HG03378 (cell line): ENCODE measurements at regions not wholly inside any gene's neighbourhood (a gene's known extent, or its start where the extent isn't known, plus 50 kb on each side); places are given as distances from the start of the nearest gene placed in this dataset.
"Not testable (repeated sequence)": the region's sequence is repeated elsewhere in the genome, so short reads cannot be mapped to it uniquely, and the experiment has no call there.

Experiments used
- ATAC-seq: cut with Tn5 transposase; IDR thresholded peaks from one replicate; pipeline ENCODE4 v1.9.1; 2021; ENCODE audit warnings: mild to moderate bottlenecking, moderate library complexity; ENCODE audit not compliant: unreplicated experiment

GRCh38 chr14:57150449-57150848 is 118.3 kb downstream of the EXOC5 start:
- ATAC-seq = no peak

- no peak for ATAC-seq
Observed at GRCh38 chr14:57139173-57139572, 129.5 kb downstream of the EXOC5 start.

GRCh38 chr14:57136669-57137328 is 131.9 kb downstream of the EXOC5 start:
- no peak for ATAC-seq

DNA sequence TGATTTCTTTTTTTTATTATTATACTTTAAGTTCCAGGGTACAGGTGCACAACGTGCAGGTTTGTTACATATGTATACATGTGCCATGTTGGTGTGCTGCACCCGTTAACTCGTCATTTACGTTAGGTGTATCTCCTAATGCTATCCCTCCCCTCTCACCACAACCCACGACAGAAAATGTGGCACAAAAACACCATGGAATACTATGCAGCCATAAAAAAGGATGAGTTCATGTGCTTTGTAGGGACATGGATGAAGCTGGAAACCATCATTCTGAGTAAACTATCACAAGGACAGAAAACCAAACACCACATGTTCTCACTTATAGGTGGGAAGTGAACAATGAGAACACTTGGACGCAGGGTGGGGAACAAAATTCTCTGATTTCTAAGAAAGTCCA is 140.9 kb downstream of the EXOC5 start:
- ATAC-seq = not testable (repeated sequence)

- no peak for ATAC-seq
Observed at GRCh38 chr14:57122129-57122528, 146.6 kb downstream of the EXOC5 start.

DNA sequence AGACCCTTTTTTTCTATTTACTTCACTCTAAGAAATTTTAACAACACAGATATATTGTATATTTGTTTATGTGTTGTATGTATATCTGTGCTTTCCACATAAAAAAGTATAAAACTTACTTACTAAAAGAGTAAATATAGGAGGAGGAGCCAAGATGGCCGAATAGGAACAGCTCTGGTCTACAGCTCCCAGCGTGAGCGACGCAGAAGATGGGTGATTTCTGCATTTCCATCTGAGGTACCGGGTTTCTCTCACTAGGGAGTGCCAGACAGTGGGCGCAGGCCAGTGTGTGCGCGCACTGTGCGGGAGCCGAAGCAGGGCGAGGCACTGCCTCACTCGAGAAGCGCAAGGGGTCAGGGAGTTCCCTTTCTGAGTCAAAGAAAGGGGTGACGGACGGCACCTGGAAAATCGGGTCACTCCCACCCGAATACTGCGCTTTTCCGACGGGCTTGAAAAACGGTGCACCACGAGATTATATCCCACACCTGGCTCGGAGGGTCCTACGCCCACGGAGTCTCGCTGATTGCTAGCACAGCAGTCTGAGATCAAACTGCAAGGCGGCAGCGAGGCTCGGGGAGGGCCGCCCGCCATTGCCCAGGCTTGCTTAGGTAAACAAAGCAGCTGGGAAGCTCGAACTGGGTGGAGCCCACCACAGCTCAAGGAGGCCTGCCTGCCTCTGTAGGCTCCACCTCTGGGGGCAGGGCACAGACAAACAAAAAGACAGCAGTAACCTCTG is 156.5 kb downstream of the EXOC5 start:
- not testable (repeated sequence) for ATAC-seq

DNA sequence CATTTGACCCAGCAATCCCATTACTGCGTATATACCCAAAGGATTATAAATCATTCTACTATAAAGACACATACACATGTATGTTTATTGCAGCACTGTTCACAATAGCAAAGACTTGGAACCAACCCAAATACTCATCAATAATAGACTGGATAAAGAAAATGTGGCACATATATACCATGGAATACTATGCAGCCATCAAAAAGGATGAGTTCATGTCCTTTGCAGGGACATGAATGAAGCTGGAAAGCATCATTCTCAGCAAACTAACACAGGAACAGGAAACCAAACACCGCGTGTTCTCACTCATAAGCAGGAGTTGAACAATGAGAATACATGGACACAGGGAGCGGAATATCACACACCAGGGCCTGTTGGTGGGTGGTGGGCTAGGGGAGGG is 158.3 kb downstream of the EXOC5 start:
- ATAC-seq = not testable (repeated sequence)

DNA sequence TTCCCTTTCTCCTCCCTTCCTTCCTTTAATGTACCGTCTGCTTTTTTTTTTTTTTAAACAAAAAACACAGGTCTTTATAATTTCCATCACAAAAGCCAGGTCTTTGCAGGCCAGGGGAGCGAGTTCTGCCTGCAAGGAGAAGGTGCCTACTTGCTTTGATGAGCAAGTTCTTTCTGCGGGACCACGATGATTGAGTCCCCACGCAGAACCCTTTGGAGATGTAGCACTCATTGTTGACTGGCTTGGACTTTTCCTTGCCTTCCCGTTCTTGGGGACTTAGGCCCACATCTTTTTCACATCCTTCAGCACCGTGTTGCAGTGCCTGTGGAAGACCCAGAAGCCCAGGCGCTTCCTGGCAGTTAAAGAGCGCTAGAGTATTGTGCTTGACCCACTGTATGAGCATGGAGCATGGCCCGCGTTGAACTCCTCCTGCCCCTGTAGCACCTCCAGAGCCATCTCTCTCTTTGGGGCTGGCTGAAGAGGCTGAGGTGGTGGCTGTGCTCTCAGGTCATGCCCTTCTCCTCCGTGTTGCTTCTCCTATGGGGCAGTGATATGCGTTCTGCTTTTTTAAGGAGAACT is 177.6 kb downstream of the EXOC5 start:
- no peak for ATAC-seq

DNA sequence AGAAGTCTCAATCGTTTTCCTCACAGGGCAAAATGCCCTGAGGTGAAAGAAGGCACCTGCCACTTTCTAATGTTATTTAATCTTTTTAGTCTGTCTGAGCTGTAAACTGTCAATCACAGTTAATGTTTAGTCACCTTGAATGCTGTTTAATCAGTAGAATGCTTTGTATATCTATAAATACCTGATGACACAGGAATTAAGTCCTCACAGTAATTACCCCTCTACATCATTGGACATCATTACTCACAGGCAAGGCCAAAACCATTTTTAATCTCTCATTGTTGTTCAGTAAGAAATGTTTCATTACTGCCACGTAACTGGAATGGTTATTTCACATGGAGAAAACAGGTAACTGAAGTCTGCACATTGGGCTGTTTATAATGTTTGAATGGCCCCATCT is 178.8 kb downstream of the EXOC5 start:
- ATAC-seq = no peak

GRCh38 chr14:57087841-57088240 is 180.9 kb downstream of the EXOC5 start:
- ATAC-seq = no peak

DNA sequence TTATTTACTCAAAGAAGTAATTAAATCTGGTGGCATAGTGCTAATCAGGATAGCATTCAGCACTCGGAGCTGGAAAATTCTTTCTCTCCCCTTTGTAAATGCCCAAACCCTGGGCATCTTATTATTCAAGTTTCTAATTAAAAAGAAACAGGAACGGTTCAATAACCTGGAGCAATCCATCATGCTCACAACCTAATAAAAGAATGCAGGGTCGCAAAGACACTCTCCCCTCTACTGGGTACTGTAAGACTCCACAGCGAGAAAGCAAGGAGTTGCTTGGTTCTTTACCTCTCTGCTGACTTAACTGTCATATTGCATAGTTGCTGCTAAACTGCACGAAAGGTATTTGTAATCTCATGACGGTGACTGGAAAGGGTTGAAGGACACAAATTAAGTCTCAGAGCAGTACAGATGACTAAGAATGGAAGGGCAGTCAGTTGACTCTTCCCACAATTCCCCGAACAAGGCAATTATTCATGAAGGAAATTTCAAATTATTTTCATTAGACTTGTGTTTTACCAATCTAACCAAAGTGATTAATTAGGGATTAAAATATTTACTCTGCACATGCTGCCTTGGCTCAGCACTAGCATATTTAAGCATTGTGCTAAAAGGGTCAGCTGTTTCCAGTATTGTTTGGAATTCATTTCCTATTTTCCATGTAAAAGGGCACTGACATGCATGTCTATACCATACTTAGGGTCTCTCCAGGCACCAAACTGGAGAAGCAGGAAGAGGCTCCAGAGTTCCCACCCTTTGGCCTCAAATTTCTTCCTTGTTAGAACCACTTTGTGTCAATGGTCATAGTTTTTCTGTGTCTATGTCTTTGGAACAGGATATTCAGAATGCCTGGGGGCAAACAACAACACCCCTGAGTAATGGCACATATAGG is 182.2 kb downstream of the EXOC5 start:
- ATAC-seq = no peak

GRCh38 chr14:57085801-57086200 is 182.9 kb downstream of the EXOC5 start:
- ATAC-seq = no peak

DNA sequence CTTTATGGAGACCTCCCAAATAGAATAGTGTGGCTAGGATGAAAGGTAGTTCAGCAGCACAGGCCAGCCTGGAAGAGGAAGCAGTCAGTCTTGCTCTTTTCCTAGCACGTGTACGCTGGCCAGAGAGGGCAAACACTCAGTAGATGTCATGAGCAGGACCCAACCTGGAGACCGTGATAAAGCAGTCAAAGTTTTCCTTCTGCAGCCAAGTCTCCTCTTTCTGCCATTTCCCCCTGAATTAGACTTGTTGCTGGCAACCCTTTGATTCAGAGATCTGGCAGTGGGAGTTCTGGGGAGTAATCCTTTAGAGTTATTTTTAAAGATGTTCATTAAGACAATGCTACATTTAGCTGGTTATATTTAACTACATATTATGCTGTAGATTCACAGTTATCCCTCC is 183.7 kb downstream of the EXOC5 start:
- ATAC-seq = no peak

- no peak for ATAC-seq
Observed at GRCh38 chr14:57080691-57081090, 188.0 kb downstream of the EXOC5 start.

- no peak for ATAC-seq
Observed at GRCh38 chr14:57078054-57078453, 190.7 kb downstream of the EXOC5 start.

GRCh38 chr14:57073986-57074385 is 194.7 kb downstream of the EXOC5 start:
- ATAC-seq = no peak

GRCh38 chr14:57071639-57072038 is 197.1 kb downstream of the EXOC5 start:
- ATAC-seq = no peak

DNA sequence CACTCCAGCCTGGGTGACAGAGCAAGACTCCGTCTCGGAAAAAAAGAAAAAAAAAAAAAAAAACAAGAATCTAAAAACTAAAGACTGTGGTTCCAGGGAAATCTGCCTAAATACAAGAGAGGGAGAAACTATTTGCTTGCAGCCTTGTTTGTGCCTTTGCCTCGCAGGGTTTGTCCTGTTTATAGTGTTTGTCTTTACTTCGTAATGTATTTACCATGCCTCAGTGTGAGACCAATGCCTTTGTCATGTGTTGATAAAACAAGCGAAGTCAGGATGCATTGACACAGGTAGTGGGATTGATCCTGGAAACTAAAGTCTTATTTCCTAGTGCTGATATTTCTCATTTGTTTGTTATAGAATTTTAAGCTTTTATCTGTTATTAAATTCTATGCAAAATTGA is 199.0 kb downstream of the EXOC5 start:
- ATAC-seq = no peak

- no peak for ATAC-seq
Observed at GRCh38 chr14:57068511-57068910, 200.2 kb downstream of the EXOC5 start.

GRCh38 chr14:57066887-57067513 is 201.7 kb downstream of the EXOC5 start:
- no peak for ATAC-seq

DNA sequence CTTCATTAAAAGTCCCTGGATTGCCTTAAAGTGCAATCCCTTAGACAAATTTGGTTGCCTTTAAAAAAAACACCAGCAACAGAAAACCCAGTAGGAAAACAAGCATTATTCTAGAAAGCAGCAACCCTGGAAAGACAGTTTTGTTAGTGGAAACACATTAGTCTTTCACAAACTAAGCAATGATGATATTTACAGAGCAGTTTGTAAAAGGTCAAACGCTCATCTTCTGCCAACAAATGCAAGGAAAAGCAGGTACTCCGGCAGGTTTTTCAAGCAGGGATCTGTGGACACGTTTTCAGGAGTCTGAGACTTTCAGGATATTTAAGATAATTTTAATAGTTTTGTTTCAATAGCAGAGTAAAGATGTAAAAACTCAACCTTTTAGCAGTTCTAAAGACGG is 202.2 kb downstream of the EXOC5 start:
- no peak for ATAC-seq
